ENCODE measurements at regions not wholly inside any gene's neighbourhood (a gene's known extent, or its start where the extent isn't known, plus 50 kb on each side); places are given as distances from the start of the nearest gene placed in this dataset.

DNA sequence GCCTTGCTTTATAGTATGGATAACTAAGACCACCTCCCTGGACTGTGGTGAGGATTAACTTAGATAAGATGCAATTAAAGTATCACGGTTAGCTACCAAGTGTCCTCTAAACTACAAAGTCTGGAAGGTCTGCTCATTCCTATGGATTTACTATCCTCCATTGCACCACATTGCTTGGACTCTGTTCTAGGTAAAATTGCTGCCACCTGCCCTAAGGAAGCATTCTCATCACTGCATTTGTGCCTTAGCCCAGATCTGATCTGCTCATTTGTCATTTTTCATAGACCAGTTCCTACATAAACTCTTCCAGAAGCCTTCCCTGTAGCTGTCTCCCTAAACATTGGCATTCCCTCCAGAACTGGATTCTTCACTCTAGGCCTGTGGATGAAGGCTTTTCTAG, 380.0 kb downstream of the INSC start:
- no peak overlapping the region for H3K4me2 ChIP-seq (ENCODE audit: low read depth, low read length, poor library complexity, severe bottlenecking)
- no peak for DNase-seq
- no peak overlapping the region for H3K9ac ChIP-seq (ENCODE audit: low read length)
- H3K9me3 ChIP-seq (ENCODE audit: low read length) = no peaks in the 10 kb centered on the region
- no peak overlapping the region for H3K27ac ChIP-seq (ENCODE audit: low read length)
- no peaks in the 10 kb centered on the region for H3K4me1 ChIP-seq (ENCODE audit: low read length)
- no peaks in the 10 kb centered on the region for H3K36me3 ChIP-seq (ENCODE audit: insufficient read depth, low read length)
- no peaks in the 10 kb centered on the region for H3K27me3 ChIP-seq (ENCODE audit: low read length)
- no peak overlapping the region for H2AFZ ChIP-seq (ENCODE audit: low read length)
- no peak overlapping the region for H3K4me3 ChIP-seq (ENCODE audit: low read length)
- H3K79me2 ChIP-seq (ENCODE audit: low read length) = no peaks in the 10 kb centered on the region
- no peaks in the 10 kb centered on the region for H4K20me1 ChIP-seq (ENCODE audit: insufficient read depth, low read depth, low read length)
- no peaks in the 10 kb centered on the region for H3K9me2 ChIP-seq (replicated peaks; ENCODE audit: insufficient read depth, low read length)

- Histone ChIP-seq H3K36me3 (ENCODE audit: insufficient read depth, low read length) (no peaks in the 10 kb centered on the region), H4K20me1 (ENCODE audit: insufficient read depth, low read depth, low read length) (no peaks in the 10 kb centered on the region)
Measured at GRCh38 chr11:15495462-15495861, 380.7 kb downstream of the INSC start.

GRCh38 chr11:15497366-15497765, 382.6 kb downstream of the INSC start:
- H4K20me1 ChIP-seq (ENCODE audit: insufficient read depth, low read depth, low read length) = no peaks in the 10 kb centered on the region
- H3K4me3 ChIP-seq (ENCODE audit: low read length) = no peak overlapping the region
- DNase-seq = no peak
- no peaks in the 10 kb centered on the region for H3K27me3 ChIP-seq (ENCODE audit: low read length)
- no peaks in the 10 kb centered on the region for H3K9me2 ChIP-seq (replicated peaks; ENCODE audit: insufficient read depth, low read length)
- no peaks in the 10 kb centered on the region for H3K9me3 ChIP-seq (ENCODE audit: low read length)
- H3K9ac ChIP-seq (ENCODE audit: low read length) = no peak overlapping the region
- H3K79me2 ChIP-seq (ENCODE audit: low read length) = no peaks in the 10 kb centered on the region
- H3K4me2 ChIP-seq (ENCODE audit: low read depth, low read length, poor library complexity, severe bottlenecking) = no peak overlapping the region
- no peaks in the 10 kb centered on the region for H3K36me3 ChIP-seq (ENCODE audit: insufficient read depth, low read length)
- H3K4me1 ChIP-seq (ENCODE audit: low read length) = no peaks in the 10 kb centered on the region
- H2AFZ ChIP-seq (ENCODE audit: low read length) = no peak overlapping the region
- no peak overlapping the region for H3K27ac ChIP-seq (ENCODE audit: low read length)

More at GRCh38 chr11:15495462-15495861, 380.7 kb downstream of the INSC start:
- Histone ChIP-seq H3K4me3 (ENCODE audit: low read length) (no peak overlapping the region), H3K9me3 (ENCODE audit: low read length) (no peaks in the 10 kb centered on the region), H3K9me2 (replicated peaks; ENCODE audit: insufficient read depth, low read length) (no peaks in the 10 kb centered on the region), H3K79me2 (ENCODE audit: low read length) (no peaks in the 10 kb centered on the region), H2AFZ (ENCODE audit: low read length) (no peak overlapping the region), H3K27me3 (ENCODE audit: low read length) (no peaks in the 10 kb centered on the region), H3K27ac (ENCODE audit: low read length) (no peak overlapping the region), H3K4me2 (ENCODE audit: low read depth, low read length, poor library complexity, severe bottlenecking) (no peak overlapping the region), H3K9ac (ENCODE audit: low read length) (no peak overlapping the region), H3K4me1 (ENCODE audit: low read length) (no peaks in the 10 kb centered on the region)
- no peak for DNase-seq

GRCh38 chr11:15499674-15500073, 385.0 kb downstream of the INSC start:
- H3K4me3 ChIP-seq (ENCODE audit: low read length) = no peak overlapping the region
- no peaks in the 10 kb centered on the region for H3K27me3 ChIP-seq (ENCODE audit: low read length)
- H3K27ac ChIP-seq (ENCODE audit: low read length) = no peak overlapping the region

DNA sequence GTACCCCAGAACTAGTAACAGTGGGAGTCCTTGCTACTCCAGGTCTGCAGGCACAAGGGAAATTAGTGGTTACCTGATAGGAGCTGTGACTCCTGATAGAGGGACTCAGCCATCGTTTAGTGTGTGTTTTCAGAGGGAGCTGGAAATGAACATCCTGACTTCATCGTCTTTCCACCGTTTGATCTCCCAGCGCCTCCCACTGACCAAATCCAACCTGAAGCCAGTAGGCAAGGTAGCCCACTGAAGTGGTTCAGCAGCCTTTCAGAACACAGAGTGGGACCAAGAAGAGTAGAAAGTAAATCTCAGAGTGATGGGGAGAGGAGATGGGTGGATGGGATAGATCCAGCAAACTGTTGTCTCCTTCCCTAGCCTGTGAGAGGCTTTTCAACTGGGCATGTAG, 385.9 kb downstream of the INSC start:
- H3K9me2 ChIP-seq (replicated peaks; ENCODE audit: insufficient read depth, low read length) = no peaks in the 10 kb centered on the region
- H3K79me2 ChIP-seq (ENCODE audit: low read length) = no peaks in the 10 kb centered on the region
- H3K27ac ChIP-seq (ENCODE audit: low read length) = no peak overlapping the region
- H3K4me3 ChIP-seq (ENCODE audit: low read length) = no peak overlapping the region
- H4K20me1 ChIP-seq (ENCODE audit: insufficient read depth, low read depth, low read length) = no peaks in the 10 kb centered on the region
- no peak overlapping the region for H3K9ac ChIP-seq (ENCODE audit: low read length)
- no peak overlapping the region for H3K4me2 ChIP-seq (ENCODE audit: low read depth, low read length, poor library complexity, severe bottlenecking)
- no peaks in the 10 kb centered on the region for H3K27me3 ChIP-seq (ENCODE audit: low read length)
- no peaks in the 10 kb centered on the region for H3K36me3 ChIP-seq (ENCODE audit: insufficient read depth, low read length)
- H3K9me3 ChIP-seq (ENCODE audit: low read length) = no peaks in the 10 kb centered on the region
- no peak overlapping the region for H2AFZ ChIP-seq (ENCODE audit: low read length)
- H3K4me1 ChIP-seq (ENCODE audit: low read length) = no peaks in the 10 kb centered on the region
- no peak for DNase-seq

More at GRCh38 chr11:15499674-15500073, 385.0 kb downstream of the INSC start:
- no peak for DNase-seq
- Histone ChIP-seq H3K4me1 (ENCODE audit: low read length) (no peaks in the 10 kb centered on the region), H3K9ac (ENCODE audit: low read length) (no peak overlapping the region), H3K4me2 (ENCODE audit: low read depth, low read length, poor library complexity, severe bottlenecking) (no peak overlapping the region), H3K9me2 (replicated peaks; ENCODE audit: insufficient read depth, low read length) (no peaks in the 10 kb centered on the region), H3K9me3 (ENCODE audit: low read length) (no peaks in the 10 kb centered on the region), H4K20me1 (ENCODE audit: insufficient read depth, low read depth, low read length) (no peaks in the 10 kb centered on the region), H3K79me2 (ENCODE audit: low read length) (no peaks in the 10 kb centered on the region), H3K36me3 (ENCODE audit: insufficient read depth, low read length) (no peaks in the 10 kb centered on the region), H2AFZ (ENCODE audit: low read length) (no peak overlapping the region)

GRCh38 chr11:15501566-15501965, 386.8 kb downstream of the INSC start:
- Histone ChIP-seq H3K4me1 (ENCODE audit: low read length) (no peaks in the 10 kb centered on the region), H3K79me2 (ENCODE audit: low read length) (no peaks in the 10 kb centered on the region), H3K4me3 (ENCODE audit: low read length) (no peak overlapping the region), H3K4me2 (ENCODE audit: low read depth, low read length, poor library complexity, severe bottlenecking) (no peak overlapping the region), H3K36me3 (ENCODE audit: insufficient read depth, low read length) (no peaks in the 10 kb centered on the region), H3K9me2 (replicated peaks; ENCODE audit: insufficient read depth, low read length) (no peaks in the 10 kb centered on the region), H3K9me3 (ENCODE audit: low read length) (no peaks in the 10 kb centered on the region), H4K20me1 (ENCODE audit: insufficient read depth, low read depth, low read length) (no peaks in the 10 kb centered on the region), H2AFZ (ENCODE audit: low read length) (no peak overlapping the region), H3K27ac (ENCODE audit: low read length) (no peak overlapping the region), H3K27me3 (ENCODE audit: low read length) (no peaks in the 10 kb centered on the region), H3K9ac (ENCODE audit: low read length) (no peak overlapping the region)
- DNase-seq = no peak

DNA sequence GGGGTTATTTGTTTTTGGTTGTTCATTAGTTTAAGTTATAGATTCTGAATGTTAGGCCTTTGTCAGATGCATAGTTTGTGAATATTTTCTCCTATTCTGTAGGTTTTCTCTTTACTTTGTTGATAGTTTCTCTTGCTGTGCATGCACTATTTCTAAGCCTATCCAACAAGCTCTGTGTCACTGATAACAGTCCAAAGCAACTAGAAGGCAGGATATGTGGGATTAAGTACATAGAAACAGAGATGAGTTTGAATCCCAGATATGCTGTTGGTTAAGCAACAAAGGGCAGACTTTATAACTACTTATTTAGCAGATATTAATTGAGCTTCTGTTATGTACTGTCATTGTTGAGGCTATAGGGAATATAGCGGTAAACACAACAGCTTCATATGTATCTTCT, 390.4 kb downstream of the INSC start:
- no peaks in the 10 kb centered on the region for H3K36me3 ChIP-seq (ENCODE audit: insufficient read depth, low read length)
- H3K27me3 ChIP-seq (ENCODE audit: low read length) = no peaks in the 10 kb centered on the region
- H3K9me3 ChIP-seq (ENCODE audit: low read length) = no peaks in the 10 kb centered on the region
- no peak overlapping the region for H3K4me3 ChIP-seq (ENCODE audit: low read length)
- no peaks in the 10 kb centered on the region for H4K20me1 ChIP-seq (ENCODE audit: insufficient read depth, low read depth, low read length)
- H3K9ac ChIP-seq (ENCODE audit: low read length) = no peak overlapping the region
- H2AFZ ChIP-seq (ENCODE audit: low read length) = no peak overlapping the region
- H3K4me2 ChIP-seq (ENCODE audit: low read depth, low read length, poor library complexity, severe bottlenecking) = no peak overlapping the region
- no peaks in the 10 kb centered on the region for H3K9me2 ChIP-seq (replicated peaks; ENCODE audit: insufficient read depth, low read length)
- H3K4me1 ChIP-seq (ENCODE audit: low read length) = no peaks in the 10 kb centered on the region
- no peak for DNase-seq
- H3K27ac ChIP-seq (ENCODE audit: low read length) = no peak overlapping the region
- no peaks in the 10 kb centered on the region for H3K79me2 ChIP-seq (ENCODE audit: low read length)

GRCh38 chr11:15507592-15507991, 392.9 kb downstream of the INSC start:
- H4K20me1 ChIP-seq (ENCODE audit: insufficient read depth, low read depth, low read length) = no peaks in the 10 kb centered on the region
- no peak overlapping the region for H3K4me3 ChIP-seq (ENCODE audit: low read length)
- no peaks in the 10 kb centered on the region for H3K27me3 ChIP-seq (ENCODE audit: low read length)
- no peak overlapping the region for H3K4me2 ChIP-seq (ENCODE audit: low read depth, low read length, poor library complexity, severe bottlenecking)
- H3K4me1 ChIP-seq (ENCODE audit: low read length) = no peaks in the 10 kb centered on the region
- H3K9me3 ChIP-seq (ENCODE audit: low read length) = no peaks in the 10 kb centered on the region
- no peaks in the 10 kb centered on the region for H3K9me2 ChIP-seq (replicated peaks; ENCODE audit: insufficient read depth, low read length)
- no peak for DNase-seq
- no peaks in the 10 kb centered on the region for H3K79me2 ChIP-seq (ENCODE audit: low read length)
- H3K36me3 ChIP-seq (ENCODE audit: insufficient read depth, low read length) = no peaks in the 10 kb centered on the region
- H3K27ac ChIP-seq (ENCODE audit: low read length) = no peak overlapping the region
- H3K9ac ChIP-seq (ENCODE audit: low read length) = no peak overlapping the region
- H2AFZ ChIP-seq (ENCODE audit: low read length) = no peak overlapping the region

DNA sequence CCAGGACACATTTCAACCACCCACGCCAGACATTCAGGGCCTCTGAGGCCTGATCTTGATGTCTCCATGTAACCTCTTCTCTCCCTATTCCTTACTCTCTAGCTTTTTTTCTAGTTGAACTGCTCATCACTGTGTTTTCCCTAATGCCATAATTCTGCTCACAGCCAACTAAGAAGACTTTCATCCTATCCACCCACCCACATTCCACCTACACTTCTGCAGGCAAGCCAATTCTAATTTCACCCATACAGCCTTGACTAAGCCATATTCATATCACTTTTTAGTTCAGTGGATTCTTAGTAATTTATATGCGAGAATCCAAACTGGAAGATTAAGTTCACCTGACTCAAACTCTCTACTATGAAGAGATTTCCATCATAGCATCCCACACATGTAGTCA, 394.4 kb downstream of the INSC start:
- no peak for DNase-seq
- Histone ChIP-seq H3K9me2 (replicated peaks; ENCODE audit: insufficient read depth, low read length) (no peaks in the 10 kb centered on the region), H3K9ac (ENCODE audit: low read length) (no peak overlapping the region), H3K36me3 (ENCODE audit: insufficient read depth, low read length) (no peaks in the 10 kb centered on the region), H3K79me2 (ENCODE audit: low read length) (no peaks in the 10 kb centered on the region), H4K20me1 (ENCODE audit: insufficient read depth, low read depth, low read length) (no peaks in the 10 kb centered on the region), H3K9me3 (ENCODE audit: low read length) (no peaks in the 10 kb centered on the region), H3K4me3 (ENCODE audit: low read length) (no peak overlapping the region), H3K4me1 (ENCODE audit: low read length) (no peaks in the 10 kb centered on the region), H2AFZ (ENCODE audit: low read length) (no peak overlapping the region), H3K4me2 (ENCODE audit: low read depth, low read length, poor library complexity, severe bottlenecking) (no peak overlapping the region), H3K27me3 (ENCODE audit: low read length) (no peaks in the 10 kb centered on the region), H3K27ac (ENCODE audit: low read length) (no peak overlapping the region)
